HS-27A (cell line): ENCODE measurements at regions not wholly inside any gene's neighbourhood (a gene's known extent, or its start where the extent isn't known, plus 50 kb on each side); places are given as distances from the start of the nearest gene placed in this dataset.

ENCODE experiments used
- DNase-seq: peaks from one replicate; pipeline ENCODE4 v3.0.0-alpha.2; 2012; ENCODE audit warnings: low read depth, missing footprints

DNA sequence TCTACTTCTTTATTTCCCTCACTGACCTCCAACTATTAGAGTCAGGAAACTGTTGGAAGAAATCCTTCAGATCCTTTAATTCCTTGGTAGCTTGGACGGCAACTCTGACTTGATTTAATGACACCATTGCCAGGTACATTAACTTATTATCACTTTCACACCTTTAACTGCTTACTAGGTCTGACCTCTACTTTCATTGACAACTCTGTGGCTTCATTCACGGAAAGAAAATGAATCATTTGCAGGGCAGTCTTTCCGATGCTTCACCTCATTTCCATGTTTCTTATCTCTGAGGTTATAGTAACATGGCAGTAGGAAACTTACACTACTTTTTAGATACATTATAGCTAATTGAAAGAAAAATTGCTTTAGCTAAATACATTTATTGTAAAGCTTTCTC is 82.6 kb upstream of the PDGFD start:
- no peak for DNase-seq

GRCh38 chr11:104238916-104239315 is 75.0 kb upstream of the PDGFD start:
- no peak for DNase-seq

DNA sequence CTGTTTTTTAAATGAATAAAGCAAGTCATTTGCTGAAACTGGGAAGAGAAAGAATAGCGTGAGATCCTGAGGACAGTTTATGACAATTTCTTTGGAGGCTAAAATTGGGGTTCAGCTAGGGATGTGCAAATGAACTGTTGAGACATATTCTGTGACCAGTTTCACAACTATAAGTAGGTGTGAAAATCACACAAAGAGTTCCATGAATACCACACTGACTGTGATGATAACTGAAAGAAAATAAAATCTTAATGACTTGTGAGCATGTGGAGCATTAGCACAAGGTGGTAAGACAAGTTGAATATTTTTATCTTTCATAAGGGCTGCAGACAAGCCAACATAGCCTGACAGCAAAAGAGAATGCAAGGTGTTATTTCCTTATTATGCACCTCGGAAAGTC is 61.1 kb upstream of the PDGFD start:
- no peak for DNase-seq

DNA sequence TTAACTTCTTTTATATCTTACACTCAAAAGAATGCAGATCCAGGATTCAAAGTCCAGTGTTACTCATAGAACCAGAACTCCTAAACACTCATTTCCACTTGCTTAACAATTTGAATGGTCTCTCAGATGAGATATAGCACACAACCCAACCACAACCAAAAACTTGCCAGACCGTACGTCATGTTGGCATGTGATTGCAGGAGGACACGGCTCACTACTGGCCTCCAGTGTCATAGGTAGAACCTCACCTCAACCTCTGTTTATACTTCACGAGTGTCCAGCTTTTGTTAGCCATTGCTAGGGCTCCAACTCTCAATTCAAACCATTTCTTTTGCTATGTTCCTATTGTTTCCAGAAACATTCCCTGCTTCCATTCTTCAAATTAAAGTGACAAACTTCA is 58.5 kb upstream of the PDGFD start:
- no peak for DNase-seq

DNA sequence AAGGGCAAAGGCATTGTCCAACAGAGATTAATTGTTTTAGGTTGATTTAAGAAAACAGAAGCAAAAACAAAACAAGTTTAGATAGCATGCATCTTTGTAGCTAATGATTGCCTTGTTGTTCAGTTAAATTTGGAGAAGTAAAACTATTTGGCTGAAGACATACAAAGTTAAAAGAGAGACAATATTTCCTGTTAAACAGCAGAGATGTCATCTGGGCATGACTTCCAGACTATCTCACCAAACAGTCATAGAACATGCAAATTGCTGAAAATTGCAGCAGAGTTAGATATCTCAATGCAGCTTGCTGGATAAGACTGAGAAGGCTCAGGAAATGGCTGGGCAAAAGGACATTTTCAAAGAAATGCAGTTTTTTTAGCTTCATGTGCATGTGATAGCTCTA is 57.5 kb upstream of the PDGFD start:
- no peak for DNase-seq

DNA sequence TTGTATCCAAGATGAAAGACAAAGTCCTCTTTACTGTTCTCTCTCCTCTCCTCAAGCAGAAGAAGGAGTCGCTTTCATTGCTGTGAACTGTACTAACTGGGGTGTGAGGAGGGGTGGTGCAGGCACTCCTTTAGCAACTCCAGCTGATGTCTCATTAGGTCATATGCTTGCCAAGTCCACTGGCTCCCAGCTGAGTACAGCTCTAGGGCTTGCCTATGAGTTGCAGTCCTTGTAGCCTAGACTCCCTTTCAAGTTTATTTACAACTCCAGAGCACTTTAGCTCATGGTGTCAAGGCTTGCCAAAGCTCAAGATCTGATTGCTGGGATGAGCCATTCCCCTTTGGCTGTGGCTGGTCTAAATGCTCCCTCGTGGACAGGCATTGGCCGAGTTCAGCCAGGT is 55.1 kb upstream of the PDGFD start:
- no peak for DNase-seq

DNA sequence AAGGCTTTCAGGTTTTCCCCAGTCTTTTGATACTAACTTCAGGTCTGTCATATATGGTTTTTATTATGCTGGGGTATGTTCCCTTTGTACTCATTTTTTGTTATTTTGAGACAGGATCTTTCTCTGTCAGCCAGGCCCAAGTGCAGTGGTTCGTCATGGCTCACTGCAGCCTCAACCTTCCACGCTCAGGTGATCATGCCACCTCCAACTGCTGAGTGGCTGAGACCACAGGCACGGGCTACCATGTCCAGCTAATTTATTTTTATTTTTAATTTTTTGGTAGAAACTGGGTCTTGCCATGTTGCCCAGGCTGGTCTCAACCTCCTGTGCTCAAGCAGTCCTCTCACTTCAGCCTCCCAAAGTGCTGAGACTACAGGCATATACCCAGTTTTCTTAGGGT is 50.6 kb upstream of the PDGFD start:
- no peak for DNase-seq
